Stimulated activated CD4-positive, alpha-beta T cell treated with anti-CD3 and anti-CD28 coated beads, Interleukin-12 subunit alpha, Interleukin-12 subunit beta, amount 100 ng/mL, for 48 hours (primary cell): ENCODE measurements at regions not wholly inside any gene's neighbourhood (a gene's known extent, or its start where the extent isn't known, plus 50 kb on each side); places are given as distances from the start of the nearest gene placed in this dataset.
"Not testable (repeated sequence)": the region's sequence is repeated elsewhere in the genome, so short reads cannot be mapped to it uniquely, and the experiment has no call there.

Source experiments
- DNase-seq, 3 donors: peaks; one replicate each; pipeline ENCODE4 v3.0.0-alpha.2; 2020; ENCODE audit warnings: low read depth in 2 of 3, low spot score in 1 of 3

DNA sequence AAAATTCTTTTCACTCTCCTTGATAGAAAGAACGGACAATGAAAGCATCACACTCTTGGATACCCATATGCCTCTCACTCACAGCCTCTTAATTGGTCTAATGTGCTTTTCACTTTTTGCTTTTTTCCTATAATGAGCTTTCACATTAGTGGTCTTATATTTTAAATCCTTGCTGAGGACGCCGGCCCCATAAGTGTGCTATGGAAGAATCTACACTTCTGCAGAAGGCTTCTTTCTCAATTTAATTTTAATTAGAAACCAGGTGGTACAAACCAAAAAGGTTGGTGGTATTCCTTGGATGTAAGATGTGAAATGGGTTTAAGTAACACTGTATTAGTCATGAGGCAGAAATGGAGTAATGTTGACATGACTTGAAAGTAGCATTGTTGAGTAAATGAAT lies 190.6 kb upstream of the NFIA start:
- DNase-seq, result no peak

DNA sequence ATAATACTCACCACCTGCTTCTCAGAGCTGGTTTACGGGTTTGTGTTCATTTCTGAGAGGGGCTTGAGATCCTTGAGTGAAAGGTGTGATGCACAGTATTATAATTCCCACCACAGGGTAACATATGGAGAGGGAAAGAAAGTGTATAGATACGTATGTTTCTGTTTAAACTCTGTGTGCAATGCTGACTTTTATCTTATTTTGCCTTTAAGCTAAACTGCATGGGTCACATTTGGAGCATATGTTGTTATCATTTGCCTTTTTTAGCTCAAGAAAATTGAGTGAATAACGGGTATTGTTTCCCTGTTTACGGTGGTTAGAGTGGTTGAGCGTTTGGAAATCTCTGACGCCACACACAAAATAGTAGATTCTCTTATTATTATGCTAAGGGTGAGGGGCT lies 191.1 kb upstream of the NFIA start:
- DNase-seq, result no peak

DNA sequence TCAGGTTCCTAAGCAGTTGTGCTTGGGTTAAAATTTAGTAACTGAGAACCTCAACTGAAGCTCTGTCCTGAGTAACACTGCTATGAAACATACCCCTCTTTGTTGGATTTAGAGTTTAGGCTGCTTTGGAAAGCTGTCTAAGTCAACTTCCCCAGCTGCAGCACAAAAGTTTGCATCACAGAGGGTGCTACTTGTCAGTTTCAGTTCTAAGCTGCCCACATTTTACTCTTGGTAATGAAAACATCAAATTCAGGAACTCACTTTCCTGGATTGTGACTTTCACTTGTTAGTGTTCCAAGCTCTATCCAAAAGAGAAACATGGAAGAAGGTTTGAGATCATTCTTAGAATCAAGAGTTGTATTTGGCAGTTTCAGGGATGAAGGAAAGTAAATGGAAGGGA lies 191.7 kb upstream of the NFIA start:
- DNase-seq, result no peak

DNA sequence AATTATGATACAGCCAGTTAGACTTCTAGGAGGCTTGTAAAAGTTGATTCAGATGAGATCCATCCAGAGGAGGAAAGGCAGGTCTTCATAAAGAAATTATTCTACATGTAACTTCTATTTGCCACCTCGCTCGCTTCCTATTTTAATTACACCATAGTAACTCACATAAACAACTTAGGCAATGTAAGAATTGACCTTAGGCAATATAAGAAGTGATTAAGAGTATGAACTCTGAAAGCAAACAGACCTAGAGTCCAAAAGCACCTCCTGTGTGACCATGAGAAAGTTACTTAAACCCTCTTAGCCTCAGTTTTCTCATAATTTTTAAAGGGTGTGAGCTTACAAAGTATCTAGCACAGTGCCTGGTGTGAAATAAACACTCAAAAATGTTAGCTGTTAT lies 192.7 kb upstream of the NFIA start:
- DNase-seq, result no peak

DNA sequence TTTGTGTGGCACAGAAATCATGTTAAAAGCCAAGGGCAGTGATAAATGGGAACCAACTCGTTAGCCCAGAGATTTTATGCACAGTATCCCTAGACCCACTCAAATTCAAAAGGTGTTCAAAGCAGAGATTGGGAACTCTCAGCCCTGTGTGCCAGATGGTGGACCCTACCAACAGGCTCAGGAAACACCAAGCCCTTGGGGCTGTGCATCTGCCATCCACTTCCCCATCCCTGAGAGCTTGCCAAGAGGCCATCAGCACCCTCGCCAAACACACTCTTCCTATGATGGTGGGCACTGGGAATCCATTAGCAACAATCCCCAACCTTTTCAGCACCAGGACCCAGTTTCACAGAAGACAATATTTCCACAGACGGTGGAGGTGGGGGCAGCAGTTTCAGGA lies 194.2 kb upstream of the NFIA start:
- no peak for DNase-seq

DNA sequence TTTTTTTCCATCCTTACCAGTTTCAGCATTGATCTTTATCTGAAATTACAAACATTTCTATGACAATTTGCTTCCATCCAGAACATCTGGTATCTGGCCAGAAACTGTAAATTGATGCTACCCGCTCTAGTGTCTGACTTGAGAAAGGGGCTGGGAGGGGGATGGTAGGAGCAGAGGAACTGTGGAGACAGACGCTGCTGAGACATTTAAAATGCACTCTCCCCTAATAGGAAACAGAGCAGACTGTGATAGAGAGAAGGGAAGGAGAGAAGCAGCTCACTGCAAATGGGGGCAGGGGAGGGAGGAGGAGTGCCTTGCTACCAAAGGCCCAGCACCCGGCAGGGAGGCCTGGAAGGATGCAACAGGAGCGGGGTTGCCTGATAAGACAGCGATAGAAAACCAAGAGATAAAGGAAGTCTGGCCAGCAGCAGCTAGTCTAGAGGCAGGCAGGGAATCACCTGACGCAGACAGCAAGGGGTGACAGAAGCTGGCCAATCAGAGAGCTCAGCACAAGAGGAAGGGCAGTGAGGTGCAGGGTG lies 195.5 kb upstream of the NFIA start:
- no peak for DNase-seq

DNA sequence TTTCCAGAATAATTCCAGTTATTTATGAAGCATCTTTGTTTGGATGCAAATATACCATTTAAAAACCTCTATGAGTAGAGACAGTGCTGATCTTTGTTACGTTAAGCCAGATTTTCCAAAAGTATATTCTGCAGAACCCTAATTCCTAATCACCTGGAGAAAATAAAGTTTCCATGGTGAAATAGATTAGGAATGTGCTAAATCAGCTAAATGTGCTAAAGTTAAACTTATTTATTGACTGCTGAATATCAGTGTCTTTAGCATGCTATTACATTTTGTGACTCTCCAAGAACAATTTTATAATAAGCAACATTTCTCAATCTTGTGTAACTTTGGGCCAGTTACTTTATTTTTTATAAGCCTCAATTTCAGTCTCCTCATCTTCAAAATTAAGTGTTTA lies 196.3 kb upstream of the NFIA start:
- no peak for DNase-seq

DNA sequence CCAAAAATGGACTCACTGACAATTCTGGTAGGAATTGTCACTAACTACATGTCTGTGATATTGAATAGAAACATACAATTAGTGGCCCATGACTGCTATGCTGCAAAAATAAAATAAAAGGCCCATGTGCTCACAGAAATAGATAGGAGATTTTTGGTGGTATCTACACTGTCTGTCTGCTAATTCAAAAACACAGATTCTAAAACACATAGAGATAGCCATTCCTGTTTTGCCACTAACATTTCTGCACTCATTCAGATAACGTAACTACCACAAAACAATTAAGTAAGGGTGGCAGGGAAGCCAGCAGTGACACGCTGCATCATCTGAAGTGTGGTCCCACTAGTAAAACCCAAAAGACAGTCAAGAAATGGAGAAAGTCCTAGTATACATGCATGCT lies 202.2 kb upstream of the NFIA start:
- no peak for DNase-seq

DNA sequence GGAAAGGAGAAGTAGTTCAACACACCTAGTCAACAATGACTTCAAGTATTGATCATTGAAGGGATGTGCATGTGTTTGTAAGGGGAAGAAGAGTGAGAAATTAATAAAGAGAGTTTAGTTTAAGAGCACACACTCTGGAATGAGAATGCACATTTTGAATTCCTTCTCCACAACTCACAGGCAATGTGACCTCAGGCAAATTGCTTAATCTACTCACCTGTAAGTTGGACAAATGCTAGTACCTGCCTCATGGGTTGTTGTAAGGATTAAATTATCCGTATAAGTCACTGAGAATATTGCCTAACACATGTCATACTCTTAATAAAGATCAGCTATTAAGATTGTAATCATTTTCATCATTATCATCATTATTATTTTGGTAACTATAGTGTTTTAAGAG lies 204.0 kb upstream of the NFIA start:
- DNase-seq, result no peak

DNA sequence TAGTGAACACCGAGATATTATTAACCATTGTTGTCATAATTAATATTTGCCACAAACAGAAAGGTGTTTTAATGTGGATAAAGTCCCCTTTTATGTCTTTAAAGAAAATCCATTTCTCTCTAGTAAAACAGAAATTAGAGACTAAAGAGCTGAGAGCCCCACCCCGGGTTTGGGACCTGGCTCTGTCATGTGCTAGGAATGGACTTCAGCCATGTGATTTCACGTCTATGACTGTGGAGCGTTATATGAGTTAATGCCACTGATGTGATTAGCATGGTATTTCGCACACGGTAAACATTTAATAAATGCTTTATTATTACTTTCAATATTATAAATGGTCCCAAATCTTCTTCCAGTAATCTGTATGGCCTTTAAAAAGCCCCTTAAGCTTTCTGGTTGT lies 205.0 kb upstream of the NFIA start:
- no peak for DNase-seq

DNA sequence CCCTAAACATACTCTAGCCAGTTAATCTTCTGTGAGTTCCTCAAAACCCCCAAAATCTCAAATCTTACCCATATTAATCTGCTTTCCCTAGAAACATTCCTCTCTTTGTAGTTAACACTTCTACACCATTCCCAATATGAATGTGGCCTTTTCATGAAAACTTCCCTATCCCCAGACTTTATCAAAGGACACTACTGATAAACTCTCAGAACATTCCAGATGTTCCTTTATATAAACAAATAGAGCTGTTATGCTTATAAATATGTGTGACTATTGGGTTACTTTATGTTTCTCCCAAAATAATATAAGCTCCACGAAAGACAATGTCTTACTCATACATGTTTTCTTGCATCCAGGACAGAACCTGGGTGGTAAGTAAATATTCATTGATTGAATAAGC lies 205.4 kb upstream of the NFIA start:
- DNase-seq, result no peak

DNA sequence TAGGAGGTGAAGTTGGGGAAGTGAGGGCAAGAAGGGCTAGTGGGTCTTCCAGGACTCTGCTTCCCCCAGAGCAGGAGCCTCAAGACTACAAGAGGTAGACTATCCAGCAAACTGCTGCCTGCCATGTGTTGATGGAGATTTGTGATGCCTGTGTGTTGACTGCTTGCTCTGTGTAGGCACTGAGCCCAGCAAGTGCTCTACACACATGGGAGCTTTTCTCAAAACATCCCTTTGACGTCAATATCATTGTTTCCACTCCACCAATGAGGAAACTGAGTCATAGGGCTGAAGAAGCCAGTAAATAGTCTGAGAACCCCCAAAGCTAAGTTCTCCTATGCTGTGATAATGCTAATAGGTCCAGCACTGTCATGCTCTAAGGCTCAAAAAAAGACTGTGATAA lies 207.2 kb upstream of the NFIA start:
- no peak for DNase-seq

DNA sequence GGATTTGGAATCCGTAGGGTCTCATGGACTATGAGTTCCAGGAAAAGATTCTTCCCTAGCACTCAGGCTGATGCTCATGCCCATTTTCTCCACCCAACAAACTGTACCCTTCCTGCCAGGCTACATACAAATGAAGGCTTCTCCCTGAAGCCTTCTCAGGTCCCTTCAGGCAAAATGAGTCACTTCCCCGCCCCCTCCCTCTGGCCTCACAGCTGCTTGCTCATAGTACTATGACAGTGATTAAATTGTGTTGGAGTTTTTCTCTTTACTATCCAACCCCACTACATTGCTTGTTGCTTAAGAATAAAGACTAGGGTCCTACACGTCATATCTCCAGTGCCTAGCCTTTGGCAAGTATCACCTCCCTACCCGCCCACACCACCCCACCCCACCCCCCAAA lies 207.6 kb upstream of the NFIA start:
- peak in 1 of 3 donors; percentile 3 for DNase-seq

DNA sequence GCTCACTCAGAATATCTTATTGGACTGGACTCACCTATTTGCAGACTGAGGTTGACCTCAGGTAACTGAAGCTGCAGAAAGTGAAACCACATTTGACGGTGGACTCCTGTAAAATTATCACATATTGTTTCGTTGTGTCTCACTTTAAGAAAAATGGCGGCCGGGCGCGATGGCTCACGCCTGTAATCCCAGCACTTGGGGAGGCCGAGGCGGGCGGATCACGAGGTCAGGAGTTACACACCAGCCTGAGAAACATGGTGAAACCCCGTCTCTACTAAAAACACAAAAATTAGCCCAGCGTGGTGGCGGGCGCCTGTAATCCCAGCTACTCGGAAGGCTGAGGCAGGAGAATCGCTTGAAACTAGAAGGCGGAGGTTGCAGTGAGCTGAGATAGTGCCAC lies 209.0 kb upstream of the NFIA start:
- DNase-seq, result not testable (repeated sequence)

DNA sequence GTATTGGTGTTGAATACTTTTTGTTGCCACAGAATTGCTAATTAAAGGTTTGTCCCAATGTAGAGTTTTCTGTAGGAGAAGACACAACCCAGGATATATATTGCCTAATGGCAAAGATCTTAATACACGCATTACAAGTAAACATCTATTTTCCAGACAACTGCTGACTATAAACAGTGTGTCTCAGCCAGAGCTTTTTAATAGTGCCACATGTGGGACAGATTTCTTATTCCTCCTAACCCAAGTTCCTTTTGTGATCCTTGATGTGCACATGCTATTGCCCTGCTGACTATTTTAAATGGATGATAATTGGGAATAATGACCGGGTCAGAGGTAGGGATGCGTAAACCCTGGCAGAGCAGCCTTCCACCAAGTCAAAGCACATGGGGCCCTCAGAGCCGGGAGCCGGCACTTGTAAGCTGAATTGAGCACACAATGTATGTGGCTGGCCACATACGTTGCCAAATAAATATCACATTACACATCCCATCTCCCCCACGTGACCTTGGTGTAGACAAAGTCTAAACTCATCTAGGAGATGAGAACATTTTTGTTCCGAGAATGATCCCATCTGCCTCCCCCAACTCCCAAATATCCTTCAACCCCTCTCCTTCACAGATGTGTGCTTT lies 209.8 kb upstream of the NFIA start:
- no peak for DNase-seq

DNA sequence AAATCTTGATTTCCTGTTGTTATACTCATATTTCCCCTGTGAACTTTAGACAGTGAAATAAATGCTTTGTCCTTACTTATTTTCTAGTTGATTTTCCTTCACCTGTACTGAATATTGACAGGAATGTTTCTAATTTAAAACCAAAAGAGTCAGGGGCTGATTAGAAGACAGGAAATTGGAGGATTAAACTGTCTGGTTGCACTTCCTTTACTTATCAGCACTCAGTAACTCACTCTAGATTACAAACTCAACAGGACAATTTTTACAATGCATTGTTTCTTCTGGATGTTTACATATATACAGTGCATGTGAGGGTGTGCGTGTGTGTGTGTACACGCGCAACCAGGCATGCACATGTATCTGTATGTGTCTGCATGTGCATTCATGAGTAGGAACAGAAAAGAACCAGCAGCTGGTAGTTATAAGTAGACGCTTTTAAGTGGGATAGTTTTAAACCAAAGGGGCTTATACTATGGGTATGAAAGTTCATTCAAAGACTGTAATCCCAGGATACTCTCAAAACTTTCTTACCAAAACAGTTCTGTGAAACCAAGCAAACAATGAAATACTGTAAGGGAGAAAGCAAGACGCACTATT lies 212.0 kb upstream of the NFIA start:
- no peak for DNase-seq

DNA sequence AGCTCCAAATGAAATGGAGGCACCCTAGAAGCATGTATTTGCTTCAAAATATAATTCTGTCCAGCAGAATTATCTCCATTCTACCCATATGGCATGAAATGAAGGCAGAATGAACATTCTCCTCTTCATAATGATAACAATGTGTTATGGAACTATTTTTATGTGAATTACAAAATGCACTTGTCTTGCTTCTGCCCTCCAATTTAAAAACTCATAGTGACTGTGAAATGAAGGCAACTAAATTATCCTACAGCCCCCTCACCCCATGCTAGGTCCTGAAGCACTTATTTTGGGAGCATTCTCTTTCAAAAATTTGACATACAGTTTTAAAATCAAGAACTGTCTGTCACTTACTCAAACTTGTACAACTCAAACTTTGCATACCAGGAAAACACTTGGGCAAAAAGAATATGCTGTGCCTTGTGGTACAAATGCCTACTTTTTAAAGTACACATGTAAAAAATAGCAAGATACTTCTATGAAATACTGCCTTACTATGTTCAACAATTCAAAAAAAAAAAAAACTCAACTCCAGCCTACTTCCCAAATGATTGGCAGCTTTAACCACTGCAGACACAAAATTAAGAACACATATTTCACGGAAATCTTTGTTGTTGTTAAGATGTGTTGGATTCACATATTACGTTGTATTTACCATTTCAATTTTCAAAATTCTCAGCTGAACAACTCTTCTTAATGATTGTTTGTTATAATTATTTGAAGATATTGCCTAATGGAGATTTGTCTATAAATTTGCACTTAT lies 213.3 kb upstream of the NFIA start:
- DNase-seq, result no peak

DNA sequence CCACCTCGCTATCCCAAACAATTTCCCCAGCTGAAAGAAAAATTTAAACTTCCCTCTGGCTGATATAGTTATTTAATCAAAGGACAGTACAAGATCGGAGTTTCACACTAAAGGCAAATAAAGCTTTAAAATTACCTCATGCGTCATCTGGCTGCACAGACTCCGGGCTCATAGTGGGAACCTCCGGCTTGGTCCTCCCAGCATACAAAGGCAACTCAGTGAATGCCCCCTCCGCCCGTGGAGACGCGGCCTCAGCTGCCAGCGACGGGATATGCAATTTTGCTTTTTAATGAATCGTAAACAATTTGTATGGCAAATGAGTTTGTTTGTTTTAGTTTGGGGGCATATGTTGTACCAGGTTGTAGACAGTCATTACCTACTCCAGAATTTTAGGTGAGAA lies 214.6 kb upstream of the NFIA start:
- no peak for DNase-seq

DNA sequence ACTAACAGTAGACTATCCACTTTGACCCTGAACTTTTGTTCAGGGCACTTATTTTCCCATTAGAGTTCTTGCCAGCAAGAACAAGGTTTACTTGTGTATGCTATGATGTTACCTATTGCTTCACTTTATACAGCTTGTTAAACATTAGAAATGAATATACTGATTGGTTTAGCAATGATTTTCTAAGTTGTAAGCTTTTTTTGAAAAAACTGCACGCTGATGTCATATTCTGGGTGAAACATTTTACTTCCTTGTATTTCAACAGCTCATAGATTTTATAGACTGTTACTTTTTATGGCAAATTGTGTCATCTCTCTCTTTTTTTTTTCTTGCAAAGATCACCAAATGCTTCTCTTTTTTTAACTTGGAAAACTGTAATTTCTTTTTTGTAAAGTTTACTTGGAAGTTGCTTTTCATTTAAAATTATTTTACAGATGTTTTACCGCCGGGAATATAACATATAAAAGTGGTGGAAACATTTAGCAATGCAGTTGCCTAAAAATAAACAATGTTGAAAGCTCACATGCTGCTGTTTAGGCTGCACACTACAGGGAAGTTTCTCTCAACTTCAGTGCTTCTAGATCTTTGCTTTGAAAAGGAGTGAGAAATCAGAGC lies 215.3 kb upstream of the NFIA start:
- no peak for DNase-seq

DNA sequence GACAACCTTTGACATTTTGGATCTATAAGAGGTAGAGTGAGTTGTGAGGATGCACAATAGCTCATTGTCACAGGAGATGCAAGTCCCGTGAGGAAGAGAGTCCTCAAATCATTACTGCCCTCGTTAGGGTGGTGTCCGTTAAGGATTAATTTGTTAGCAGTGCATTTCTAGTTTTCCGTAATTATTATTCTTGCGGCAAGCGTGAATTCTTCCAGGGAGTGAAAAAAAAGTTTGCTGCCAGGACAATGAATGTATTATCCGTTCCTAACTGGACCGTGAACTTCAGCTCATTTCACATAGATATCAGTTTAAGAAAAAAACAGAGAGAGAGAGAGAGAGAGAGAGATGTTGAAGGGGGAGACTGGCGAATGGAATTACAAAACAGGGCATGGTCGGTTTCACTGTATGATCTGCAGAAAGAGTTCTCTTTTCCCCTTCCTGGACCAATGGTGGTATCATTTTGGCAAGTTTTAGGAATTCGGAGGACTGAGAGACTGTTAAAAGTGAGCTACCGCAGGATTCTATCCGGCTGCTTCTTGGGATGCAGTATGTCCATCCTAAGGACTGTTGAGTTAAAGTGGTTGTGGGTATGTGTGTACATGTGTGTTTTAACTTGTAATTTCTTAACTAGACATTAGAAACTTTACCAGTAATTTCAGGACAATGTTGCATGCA lies 216.0 kb upstream of the NFIA start:
- no peak for DNase-seq

DNA sequence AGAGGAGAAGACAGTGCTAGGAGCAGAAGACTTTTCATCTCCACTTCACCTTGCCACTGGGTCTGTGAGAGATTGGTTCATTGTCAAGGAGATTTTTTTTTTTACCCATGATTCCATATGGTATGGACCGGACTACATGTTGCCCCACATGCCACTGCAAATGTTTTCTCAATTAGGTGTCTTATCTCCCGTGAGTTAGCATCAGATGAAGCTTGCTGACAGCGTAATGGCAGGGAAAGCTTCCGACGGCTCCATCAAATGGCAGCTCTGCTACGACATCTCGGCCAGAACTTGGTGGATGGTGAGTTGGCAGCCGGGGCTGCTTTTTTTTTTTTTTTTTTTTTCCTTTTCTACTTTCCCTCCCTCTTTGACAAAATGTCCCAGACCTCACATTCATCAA lies 217.2 kb upstream of the NFIA start:
- DNase-seq, result no peak

DNA sequence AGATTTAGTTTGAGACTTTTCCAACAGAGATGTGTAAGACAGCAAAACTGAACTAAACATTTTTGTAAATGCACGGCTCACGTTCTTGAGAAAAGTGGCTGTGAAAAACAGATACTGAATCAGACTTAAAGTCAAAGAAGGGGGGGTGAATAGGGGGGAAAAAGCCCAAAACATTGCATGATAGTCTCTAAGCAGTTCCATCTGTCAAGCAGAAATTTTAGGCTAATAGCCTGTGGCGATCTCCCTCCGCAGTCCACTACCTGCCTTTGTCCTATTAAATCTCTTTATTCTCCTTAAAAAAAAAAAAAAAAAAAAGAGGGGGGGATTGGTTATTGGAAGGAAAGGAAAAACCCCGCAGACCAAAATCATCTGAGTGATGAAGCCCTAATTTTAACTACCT lies 217.6 kb upstream of the NFIA start:
- DNase-seq, result no peak
